Coronary artery (tissue), 2 donors: ENCODE measurements at regions not wholly inside any gene's neighbourhood (a gene's known extent, or its start where the extent isn't known, plus 50 kb on each side); places are given as distances from the start of the nearest gene placed in this dataset.

ENCODE experiments used
- DNase-seq: peaks from one replicate; pipeline ENCODE4 v3.0.0-alpha.2; 2017; ENCODE audit warnings: low spot score
- H3K27ac ChIP-seq, 2 donors: fragments of 200-600 bp; sonication (generic); one replicate each; pipeline ENCODE4 v1.5.1; 2016 to 2019
- H3K4me3 ChIP-seq: fragments of 200-600 bp; sonication (generic); 2 replicates; pipeline ENCODE4 v1.5.1; 2016; ENCODE audit warnings: mild to moderate bottlenecking, moderate library complexity
- CTCF ChIP-seq: fragments of 200-600 bp; sonication (generic); IDR thresholded peaks from one replicate; pipeline ENCODE4 v1.5.1; 2019; ENCODE audit warnings: antibody characterized with exemption

GRCh38 chr1:199177241-199177640 is 538.4 kb downstream of the PTPRC start:
- TF ChIP-seq CTCF, result no peak
- H3K4me3 ChIP-seq, result no peak overlapping the region
- H3K27ac ChIP-seq, result no peak overlapping the region
- no peak for DNase-seq

- TF ChIP-seq CTCF, result no peak
- no peak overlapping the region for H3K4me3 ChIP-seq
- DNase-seq, result no peak
- no peak overlapping the region for H3K27ac ChIP-seq
These were observed 539.8 kb downstream of the PTPRC start for GRCh38 chr1:199178646-199179045.

GRCh38 chr1:199182186-199182843 is 543.5 kb downstream of the PTPRC start:
- Histone ChIP-seq H3K4me3 (no peak overlapping the region), H3K27ac (no peak overlapping the region)
- TF ChIP-seq CTCF, result no peak
- DNase-seq, result no peak

GRCh38 chr1:199184180-199184579 is 545.3 kb downstream of the PTPRC start:
- TF ChIP-seq CTCF, result no peak

GRCh38 chr1:199194862-199195261 is 556.0 kb downstream of the PTPRC start:
- no peak overlapping the region for H3K4me3 ChIP-seq
- no peak for TF ChIP-seq CTCF
- no peak for DNase-seq
- H3K27ac ChIP-seq, result no peak overlapping the region

More at GRCh38 chr1:199184180-199184579, 545.3 kb downstream of the PTPRC start:
- Histone ChIP-seq H3K4me3 (no peak overlapping the region), H3K27ac (no peak overlapping the region)
- DNase-seq, result no peak

GRCh38 chr1:199197695-199198094 is 558.9 kb downstream of the PTPRC start:
- DNase-seq, result no peak
- no peak for TF ChIP-seq CTCF
- Histone ChIP-seq H3K27ac (no peak overlapping the region), H3K4me3 (no peak overlapping the region)

GRCh38 chr1:199202331-199202730 is 563.5 kb downstream of the PTPRC start:
- Histone ChIP-seq H3K27ac (no peak overlapping the region), H3K4me3 (no peak overlapping the region)
- no peak for DNase-seq
- no peak for TF ChIP-seq CTCF
